ENCODE measurements at regions not wholly inside any gene's neighbourhood (a gene's known extent, or its start where the extent isn't known, plus 50 kb on each side); places are given as distances from the start of the nearest gene placed in this dataset.
"Not testable (repeated sequence)": the region's sequence is repeated elsewhere in the genome, so short reads cannot be mapped to it uniquely, and the experiment has no call there.

- DNase-seq (ENCODE audit: low spot score), result not testable (repeated sequence)
These were observed 74.5 kb upstream of the PPP1R26 start for GRCh38 chr9:135405145-135405464.

- no peak for DNase-seq (ENCODE audit: low spot score)
These were observed 70.9 kb upstream of the PPP1R26 start for GRCh38 chr9:135408476-135409254.

GRCh38 chr9:135409286-135410200 lies 70.0 kb upstream of the PPP1R26 start:
- peak; percentile 15 for DNase-seq (ENCODE audit: low spot score)

DNA sequence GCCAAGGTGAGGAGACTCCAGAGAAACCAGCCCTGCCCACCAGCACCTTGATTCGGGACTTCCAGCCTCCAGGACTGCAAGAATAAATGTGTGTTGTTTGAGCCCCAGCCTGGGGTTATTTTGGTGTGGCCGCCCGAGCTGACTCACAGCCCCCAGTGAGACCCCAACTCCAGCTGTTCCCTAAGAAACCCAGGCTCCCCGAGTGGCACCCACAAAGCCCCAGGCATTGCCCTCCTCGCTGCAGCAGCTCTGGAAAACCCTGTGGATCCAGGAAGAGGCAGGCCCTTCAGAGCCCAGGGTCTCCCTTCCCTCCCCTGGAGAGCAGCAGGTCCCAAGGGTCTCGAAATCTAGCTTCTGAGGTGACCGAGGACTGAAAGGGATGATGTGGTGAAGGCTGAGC lies 69.2 kb upstream of the PPP1R26 start:
- peak; percentile 10 for DNase-seq (ENCODE audit: low spot score)

GRCh38 chr9:135410831-135411473 lies 68.6 kb upstream of the PPP1R26 start:
- DNase-seq (ENCODE audit: low spot score), result peak; percentile 30

DNA sequence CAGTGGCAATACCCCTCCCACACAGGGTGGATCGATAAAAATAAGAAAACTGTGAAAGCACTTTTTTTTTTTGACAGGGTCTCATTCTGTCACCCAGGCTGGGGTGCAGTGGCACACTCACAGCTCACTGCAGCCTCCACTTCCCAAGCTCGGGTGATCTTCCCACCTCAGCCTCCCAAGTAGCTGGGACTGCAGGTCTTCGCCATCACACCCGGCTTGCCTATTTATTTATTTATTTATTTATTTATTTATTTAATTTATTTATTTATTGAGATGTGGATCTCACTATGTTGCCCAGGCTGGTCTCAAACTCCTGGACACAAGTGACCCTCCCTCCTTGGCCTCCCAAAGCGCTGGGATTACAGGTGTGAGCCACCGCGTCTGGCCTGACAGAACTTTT lies 68.0 kb upstream of the PPP1R26 start:
- DNase-seq (ENCODE audit: low spot score), result not testable (repeated sequence)

DNA sequence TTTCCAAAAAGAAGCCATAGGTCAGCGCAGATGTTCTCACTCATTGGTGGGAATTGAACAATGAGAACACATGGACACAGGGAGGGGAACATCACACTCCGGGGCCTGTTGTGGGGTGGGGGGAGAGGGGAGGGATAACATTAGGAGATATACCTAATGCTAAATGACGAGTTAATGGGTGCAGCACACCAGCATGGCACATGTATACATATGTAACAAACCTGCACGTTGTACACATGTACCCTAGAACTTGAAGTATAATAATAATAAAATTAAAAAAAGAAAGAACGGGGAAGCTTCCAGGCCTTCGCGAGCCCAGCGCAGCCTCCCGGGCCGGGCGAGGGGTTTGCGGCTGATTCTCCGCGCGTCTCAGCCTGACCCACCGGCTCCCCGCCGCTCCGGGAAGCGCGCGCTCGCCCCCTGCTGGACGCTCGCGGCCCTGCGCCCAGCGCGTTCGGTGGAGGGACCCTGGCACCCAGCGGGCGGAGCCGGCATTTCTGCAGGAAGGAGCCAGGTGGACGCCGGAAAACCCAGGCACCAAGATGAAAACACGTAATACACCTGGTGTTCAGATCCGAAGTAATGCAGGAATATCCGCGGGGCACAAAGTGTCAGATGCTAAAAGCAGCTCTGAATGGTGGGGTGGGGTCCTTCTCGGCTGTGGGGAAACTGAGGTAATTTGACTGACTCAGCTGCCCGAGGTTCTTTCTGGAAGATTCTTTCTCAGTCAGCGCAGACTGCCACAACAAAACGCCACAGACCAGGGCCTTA lies 67.1 kb upstream of the PPP1R26 start:
- DNase-seq (ENCODE audit: low spot score), result peak; percentile 97

DNA sequence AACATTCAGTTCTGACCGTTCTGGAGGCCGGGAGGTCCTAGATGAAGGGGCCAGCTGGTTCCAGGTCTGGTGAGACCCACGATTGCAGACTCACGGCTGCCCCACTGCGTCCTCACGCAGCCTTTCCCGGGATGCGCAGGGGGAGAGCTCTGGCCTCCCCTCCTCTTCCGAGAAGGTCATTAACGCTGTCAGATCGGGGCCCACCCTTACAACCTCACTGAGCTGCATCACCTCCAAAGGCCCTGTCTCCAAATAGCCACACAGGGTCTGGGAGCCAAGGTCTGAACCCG lies 66.6 kb upstream of the PPP1R26 start:
- peak; percentile 33 for DNase-seq (ENCODE audit: low spot score)

DNA sequence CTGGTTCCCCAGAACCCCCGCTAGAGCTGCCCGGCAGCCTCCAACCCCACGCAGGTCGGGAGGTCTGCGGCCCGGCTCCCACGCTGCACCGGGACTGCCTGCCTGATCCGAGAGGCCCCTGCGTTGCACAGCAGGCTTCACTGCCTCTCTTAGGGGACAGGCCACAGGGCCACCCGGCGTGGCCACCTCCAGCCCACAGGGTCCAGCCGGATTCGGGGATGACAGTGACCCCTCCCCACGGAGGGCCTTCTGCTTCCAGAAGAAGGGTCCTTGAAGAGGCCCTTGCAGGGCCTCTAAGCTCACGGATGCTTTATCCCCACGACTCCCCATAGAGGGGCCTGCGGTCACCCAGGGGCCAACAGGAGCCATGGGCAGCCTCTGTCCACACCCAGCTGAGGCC lies 66.1 kb upstream of the PPP1R26 start:
- peak; percentile 29 for DNase-seq (ENCODE audit: low spot score)

GRCh38 chr9:135414293-135414692 lies 65.3 kb upstream of the PPP1R26 start:
- DNase-seq (ENCODE audit: low spot score), result peak; percentile 8

GRCh38 chr9:135415586-135415985 lies 64.0 kb upstream of the PPP1R26 start:
- peak; percentile 10 for DNase-seq (ENCODE audit: low spot score)

GRCh38 chr9:135416664-135417290 lies 62.8 kb upstream of the PPP1R26 start:
- no peak for DNase-seq (ENCODE audit: low spot score)

DNA sequence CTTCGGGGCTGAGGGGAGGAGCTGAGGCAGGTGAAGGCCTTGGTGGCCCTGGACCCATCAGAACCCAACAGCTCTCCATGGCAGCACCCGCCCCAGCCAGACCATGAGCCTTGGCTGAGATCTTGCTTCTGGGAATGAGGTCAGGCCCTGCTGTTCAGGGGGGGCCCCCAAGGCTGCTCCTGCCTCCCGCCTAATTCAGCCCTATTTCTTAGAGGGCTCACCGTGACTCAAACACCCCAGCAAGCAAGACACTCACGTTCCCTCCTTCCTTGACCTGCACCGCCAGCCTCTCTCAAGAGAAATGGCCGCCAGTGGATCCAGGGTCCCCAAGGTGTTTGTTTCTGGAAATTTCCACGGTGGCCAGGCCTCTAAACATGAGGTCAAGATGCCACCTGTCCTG lies 61.4 kb upstream of the PPP1R26 start:
- DNase-seq (ENCODE audit: low spot score), result peak; percentile 15

GRCh38 chr9:135419106-135419505 lies 60.5 kb upstream of the PPP1R26 start:
- peak; percentile 10 for DNase-seq (ENCODE audit: low spot score)

DNA sequence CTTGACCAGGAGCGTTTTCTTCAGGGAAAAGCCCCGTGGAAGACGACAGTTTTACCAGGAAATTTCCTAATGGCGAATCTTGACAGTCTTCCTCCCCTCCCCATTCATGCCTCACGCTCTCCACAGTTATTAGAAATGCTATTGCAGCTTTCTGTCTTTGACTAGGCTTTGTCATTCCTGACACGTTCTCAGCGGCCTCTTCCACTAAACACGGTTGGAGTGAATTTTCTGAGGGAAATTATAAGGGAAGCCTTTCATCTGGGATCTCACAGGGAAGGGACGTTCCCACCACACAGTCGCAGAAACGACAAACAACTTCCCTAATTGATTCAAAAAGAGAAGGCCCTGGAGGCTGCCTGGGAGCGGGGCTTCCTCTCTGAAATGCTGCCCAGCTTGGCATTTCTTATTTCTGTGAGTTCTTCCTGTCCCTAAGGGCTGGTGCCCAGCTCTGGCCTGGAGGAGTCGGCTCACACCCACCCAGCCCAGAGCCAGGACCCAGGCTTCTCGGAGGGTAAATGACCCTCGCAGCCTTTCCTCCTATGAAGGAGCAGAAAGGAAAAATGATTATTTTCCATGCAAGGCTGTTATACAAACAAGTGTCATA lies 57.1 kb upstream of the PPP1R26 start:
- DNase-seq (ENCODE audit: low spot score), result no peak

DNA sequence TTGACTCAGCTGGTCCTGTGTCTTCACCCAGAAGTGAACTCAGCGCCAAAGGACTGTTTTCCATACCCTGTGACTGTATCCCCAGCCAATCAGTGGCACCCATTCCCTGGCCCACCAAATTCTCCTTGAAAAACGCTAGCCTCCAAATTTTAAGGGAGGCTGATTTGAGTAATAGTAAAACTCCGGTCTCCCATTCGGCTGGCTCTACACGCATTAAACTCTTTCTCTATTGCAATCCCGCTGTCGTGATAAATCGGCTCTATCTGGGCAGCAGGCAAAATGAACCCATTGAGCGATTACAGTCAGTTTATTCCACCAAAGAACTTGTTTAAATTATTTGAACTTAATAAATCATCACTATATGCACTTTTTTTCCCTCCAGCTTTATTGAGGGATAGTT lies 55.9 kb upstream of the PPP1R26 start:
- DNase-seq (ENCODE audit: low spot score), result no peak
